SK-MEL-5 (cell line): ENCODE measurements at regions not wholly inside any gene's neighbourhood (a gene's known extent, or its start where the extent isn't known, plus 50 kb on each side); places are given as distances from the start of the nearest gene placed in this dataset.
A peak's percentile ranks its signal among the peaks of the same experiment; 100 is the strongest.

ENCODE experiments used
- DNase-seq: peaks from one replicate; pipeline ENCODE4 v3.0.0-alpha.2; 2016; ENCODE audit warnings: low read depth, low spot score
- in situ Hi-C: cut with HindIII; loops from 2 replicates; pipeline ENCODE4 v1.10.0; 2016; ENCODE audit warnings: low sequenced_read_pairs, high pct_unique_total_duplicates, low pct_unique_long_range_greater_than_20kb

DNA sequence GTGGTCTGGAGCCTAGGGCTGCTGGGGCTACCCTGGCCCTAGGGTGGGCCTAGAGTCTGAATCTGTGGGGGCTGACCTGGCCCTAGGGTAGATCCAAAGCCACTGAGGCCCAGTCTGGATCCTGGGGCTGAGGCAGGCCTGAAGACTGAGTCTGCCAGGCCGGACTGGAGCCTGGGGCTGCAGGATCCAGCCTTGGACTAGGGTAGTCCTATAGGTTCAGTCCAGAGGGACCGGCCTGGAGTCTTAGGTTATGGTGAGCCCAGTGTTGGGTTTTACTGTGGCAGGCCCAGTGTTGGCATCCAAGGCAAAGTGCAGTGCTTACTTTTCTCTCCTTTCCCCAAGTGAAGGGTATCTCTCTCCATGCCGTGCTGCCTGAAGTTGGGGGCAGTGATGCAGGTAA, 227.9 kb upstream of the TAS2R1 start:
- no peak for DNase-seq
- in situ Hi-C loops = no loop called here

DNA sequence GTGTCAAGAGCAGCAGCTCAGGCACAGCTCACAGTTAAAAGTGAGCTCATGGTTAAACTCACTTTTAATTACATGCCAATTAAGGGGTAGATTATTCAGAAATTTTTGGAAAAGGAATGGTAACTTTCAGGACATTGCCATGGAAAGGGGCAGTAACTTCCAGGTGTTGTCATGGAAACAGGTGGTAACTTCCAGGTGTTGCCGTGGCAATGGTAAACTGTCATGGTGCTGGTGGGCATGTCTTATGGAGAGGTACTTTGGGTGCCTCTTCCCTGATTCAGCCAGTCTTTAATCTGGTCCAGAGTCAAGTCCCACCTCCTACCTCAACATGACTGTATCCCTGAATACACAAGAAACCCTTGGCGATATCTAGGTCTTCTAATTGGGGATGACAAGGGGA, 223.2 kb upstream of the TAS2R1 start:
- DNase-seq = no peak
- in situ Hi-C loops = no loop called here

DNA sequence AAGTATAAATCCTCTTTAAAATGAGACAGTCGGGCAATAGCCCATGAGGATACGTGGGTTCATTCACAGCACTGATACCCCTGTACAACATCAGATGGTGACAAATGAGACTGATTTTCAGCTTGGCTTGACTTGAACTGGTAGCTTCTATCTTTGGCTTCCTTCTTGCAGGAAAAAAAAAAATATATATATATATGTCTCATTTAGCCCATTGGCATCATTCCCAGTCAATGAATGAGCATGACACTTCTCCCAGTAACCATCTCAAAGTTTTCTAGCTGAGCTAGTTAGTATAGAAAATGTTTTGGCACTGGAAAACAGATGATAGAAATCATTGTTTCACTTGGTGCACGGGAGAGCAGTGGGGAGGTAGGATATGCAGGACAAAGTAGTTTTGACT, 222.5 kb upstream of the TAS2R1 start:
- in situ Hi-C loops = no loop called here

DNA sequence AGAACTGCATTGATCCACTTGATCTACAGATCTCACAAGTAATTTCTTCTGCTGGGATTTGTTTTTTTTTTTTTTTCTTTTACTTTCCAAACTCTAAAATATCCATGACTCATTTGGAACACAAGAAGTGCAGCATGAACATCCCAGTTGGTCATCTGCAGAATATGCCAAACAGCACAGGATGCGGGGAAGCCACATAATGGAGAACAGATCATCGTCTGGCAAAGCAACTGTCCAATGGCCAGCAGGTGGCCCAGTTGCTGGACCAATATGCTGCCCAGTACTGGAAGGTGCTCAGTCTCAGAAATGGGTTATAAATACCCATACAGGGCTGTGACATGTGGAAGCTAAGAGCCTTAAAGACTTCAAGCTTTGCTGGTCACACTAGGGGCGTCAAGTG, 221.3 kb upstream of the TAS2R1 start:
- DNase-seq = peak; percentile 63
- in situ Hi-C loops = no loop called here

More for the DNA sequence above, 222.5 kb upstream of the TAS2R1 start:
- no peak for DNase-seq

DNA sequence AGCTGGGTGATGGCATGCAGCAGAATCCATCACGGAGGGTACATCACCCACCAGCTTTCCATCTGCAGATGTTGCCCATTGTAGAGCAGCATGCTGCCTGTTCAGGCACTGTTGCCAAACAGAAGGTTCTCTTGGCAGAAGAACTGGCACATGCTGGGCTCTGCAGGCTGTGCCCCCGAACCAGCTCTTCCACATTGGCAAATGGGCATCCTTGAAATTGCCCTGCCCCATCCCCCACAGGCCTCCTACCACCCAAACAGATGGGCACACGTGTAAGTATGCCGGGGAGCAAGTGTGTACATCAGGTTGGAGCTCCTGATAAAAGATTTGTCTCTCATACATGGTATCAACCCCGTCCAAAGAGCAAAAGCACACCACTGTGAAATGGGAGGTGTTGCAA, 220.3 kb upstream of the TAS2R1 start:
- in situ Hi-C loops = no loop called here

DNA sequence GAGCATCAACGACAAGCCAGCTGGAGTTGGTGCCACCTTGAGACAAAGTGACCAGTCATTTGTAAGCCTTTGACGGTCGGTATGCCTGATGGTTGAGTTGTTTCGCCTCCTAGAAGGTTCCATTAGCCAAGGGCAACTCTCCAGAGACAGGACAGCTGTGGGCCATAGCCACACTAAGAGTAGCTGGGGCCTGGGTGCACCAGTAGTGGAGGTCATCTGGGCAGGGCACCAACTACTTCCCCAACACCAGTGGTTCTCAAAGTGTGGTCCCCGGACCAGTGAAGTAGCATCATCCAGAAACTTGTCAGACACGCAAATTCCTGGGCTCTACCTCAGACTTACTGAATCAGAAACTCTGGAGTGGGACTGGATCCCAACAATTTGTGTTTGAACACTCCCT, 217.5 kb upstream of the TAS2R1 start:
- in situ Hi-C loops = no loop called here
- no peak for DNase-seq

More for the DNA sequence above, 220.3 kb upstream of the TAS2R1 start:
- DNase-seq = no peak

DNA sequence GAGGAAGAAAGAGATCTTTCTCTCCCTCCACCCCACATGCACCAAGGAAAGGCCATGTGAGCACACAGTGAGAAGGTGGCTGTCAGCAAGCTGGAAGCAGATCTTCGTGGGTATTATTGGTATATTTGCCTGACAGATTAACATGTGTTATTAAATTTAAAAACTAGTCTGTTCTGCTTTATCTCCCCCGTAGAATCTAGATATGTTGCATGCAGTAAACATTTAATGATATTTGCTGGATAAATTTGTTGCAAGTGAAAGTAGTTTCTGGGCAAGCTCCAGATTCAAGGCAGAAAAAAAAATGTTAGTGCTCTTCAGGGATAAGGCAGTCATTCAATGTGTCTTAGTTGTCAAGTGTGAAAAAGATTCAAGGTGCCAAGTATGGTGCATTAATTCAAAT, 215.0 kb upstream of the TAS2R1 start:
- DNase-seq = no peak
- in situ Hi-C loops = no loop called here

DNA sequence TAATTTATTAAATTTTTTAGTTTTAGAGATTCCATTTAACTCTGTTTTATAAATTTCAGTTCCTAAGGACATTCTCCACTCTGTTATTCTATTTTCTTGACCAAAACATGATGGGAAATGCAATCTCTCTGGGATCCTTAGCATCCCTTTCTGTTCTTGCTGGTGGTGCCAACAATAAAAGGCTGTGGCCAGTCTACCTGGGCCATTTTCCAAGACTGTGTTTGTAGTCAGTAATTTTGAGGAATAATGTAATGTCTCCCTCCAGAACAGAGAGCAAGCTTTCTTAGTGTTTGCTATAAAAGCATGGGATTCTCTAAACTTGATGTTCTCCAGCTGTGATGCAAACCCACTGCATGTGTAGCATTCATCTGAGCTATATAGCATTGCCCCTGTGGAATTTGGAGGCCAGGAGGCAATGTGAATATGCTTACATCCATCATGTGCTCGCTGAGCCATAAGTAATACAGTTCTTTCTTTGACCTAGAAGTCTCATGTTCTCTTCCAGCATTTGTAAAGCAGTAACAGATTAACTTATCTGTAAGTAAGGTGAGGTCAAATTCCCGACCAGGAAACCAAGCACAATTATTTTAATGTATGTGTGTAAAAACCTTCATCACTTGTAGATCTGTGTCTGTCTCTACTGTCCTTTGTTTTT, 211.5 kb upstream of the TAS2R1 start:
- DNase-seq = no peak
- in situ Hi-C loops = no loop called here

DNA sequence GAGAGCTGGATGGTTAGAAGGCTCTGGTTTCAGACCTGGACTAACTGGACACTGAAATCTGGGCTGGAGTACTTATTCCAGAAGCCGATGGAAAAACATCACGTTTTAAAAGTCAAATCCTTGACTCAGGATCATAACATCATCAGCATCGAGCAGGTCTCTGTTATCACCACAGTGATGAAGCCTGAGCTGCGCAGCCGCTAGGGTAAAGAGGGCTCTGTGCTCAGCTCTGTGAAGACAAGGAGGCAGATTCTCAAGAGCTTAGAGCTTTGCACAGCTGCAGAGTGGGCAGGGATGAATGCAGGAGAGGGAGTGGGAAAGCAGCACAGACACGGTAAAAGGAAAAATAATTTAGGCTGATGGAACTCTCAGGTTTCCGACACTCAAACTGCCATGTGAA, 208.8 kb upstream of the TAS2R1 start:
- no peak for DNase-seq
- in situ Hi-C loops = no loop called here

DNA sequence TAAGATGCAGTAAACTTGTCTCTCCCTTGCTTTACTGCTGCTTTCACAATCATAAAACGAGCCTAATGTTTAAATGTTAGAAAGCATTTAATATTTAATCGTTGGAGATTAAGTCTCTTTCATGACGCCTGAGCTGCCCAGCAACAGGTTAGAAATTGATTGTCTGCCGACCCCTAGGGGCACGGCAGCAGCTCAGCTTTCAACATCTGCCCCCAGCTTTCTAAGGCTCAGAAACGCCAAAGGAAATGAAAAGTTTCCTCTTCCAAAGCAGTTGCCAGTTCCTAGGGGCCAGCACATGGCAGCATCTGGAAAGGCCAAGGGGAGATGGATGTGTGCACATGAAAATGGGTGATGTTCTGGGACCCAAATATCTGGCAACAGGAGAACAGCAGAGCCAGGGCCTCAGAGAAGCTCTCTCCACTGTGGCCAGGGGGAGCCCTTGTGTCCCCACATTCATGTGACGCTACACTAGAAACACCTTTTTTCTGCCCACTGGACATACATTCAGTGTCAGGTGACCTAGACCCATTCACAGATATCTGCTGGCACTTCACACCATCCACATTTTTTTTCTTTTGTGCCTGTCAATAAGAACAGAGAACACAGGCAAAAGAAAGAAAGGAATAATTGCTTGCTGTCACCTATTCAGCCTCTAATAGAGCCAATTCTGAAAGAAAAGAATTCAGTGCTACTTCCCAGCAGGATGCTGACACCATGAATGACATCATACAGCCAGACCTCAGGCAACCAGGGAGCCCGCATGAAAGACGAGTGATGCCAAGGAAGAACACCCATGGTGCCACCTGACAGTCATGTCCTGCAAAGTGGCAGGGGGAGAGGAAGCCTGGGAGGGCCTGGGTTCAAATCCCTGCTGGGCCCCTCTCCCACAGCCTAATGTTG, 205.0 kb upstream of the TAS2R1 start:
- DNase-seq = peak; percentile 20
- in situ Hi-C loops = no loop called here

DNA sequence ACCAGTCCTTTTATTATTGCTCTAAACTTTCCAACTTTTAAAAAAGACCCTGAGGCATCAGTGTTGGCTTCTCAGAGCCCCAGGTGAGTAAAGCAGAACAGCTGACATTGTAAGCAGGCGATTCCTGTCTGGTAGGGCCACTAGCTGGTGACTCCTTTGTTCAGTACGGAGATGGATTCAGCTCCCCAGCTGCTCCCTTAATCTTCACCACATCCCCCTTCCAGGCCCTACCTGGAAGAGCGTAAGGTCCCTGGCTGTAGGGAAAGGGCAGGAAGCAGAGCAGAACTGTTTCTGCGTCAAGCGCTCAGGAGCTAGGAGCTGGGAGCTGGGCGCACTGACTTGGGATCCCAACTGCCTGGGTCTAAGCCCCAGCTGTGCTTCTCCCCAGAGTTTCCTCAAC, 203.7 kb upstream of the TAS2R1 start:
- in situ Hi-C loops = no loop called here
- DNase-seq = no peak

DNA sequence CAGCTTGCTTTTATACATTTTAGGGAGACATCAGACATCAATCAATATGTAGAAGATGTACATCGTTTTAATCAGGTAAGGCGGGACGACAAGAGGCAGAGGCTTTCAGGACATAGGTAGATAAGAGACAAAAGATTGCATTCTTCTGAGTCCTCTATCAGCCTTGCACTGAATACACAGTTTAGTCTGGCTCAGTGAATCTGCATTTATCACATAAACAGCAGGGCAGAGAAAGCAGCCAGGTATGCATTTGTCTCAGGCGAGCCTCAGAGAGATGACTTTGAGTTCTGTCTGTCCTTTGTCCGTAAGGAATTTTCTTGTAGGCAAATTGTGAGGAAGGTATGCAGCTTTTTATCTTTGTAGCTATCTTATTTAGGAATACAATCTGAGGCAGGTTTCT, 202.8 kb upstream of the TAS2R1 start:
- in situ Hi-C loops = no loop called here
- no peak for DNase-seq

DNA sequence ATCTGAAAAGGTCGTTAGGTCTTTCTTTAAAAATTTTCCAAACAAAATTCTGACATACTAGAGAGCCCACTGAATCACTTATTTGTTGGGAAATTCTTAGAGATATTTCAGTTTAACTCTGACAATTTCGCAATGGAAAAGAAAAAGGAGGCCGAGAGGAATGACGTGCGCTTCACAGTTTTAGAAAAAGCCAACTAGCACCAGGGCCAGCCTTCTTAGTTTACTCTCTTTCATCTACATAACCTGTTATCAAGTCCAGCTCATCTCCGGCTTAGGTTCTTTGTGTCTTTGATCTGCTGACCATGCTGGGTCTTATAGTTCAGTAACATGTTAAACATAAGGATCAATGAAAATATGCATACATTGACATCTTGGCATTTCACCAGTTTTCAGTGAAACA, 201.7 kb upstream of the TAS2R1 start:
- DNase-seq = no peak
- in situ Hi-C loops = no loop called here

DNA sequence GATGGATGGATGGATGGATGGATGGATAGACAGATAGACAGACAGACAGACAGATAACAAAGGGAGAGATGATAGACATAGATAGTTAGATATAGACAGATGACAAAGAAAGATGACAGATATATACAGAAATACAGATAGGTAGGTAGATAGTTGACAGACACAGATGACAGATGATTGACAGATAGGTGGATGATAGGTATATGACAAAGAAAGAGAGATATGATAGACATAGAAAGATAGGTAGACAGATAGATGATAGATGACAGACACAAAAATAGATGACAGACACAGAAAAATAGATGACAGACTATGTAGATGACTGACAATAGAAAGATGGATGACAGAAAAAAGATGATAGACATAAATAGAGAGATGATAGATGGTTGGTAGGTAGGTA, 200.0 kb upstream of the TAS2R1 start:
- in situ Hi-C loops = no loop called here
- no peak for DNase-seq

DNA sequence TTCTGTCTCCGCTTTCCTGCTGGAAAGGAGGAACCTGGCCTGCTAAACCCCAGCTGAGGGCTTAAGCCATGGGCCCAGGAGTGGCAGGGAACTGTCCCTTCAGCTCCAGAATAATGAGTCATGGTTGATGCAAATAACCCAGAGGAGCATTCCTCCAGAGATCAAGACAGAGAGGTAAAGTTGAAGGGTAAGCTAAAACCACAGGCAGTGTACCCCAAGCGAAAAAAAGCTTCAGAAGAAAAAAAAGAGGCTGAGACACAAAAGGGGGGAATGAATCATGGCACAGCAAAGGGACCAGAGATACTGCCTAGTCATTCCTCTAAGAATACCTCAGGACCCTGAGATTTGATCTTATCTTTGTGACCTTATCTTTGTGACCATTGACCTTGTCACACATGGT, 199.5 kb upstream of the TAS2R1 start:
- DNase-seq = no peak
- in situ Hi-C loops = no loop called here

DNA sequence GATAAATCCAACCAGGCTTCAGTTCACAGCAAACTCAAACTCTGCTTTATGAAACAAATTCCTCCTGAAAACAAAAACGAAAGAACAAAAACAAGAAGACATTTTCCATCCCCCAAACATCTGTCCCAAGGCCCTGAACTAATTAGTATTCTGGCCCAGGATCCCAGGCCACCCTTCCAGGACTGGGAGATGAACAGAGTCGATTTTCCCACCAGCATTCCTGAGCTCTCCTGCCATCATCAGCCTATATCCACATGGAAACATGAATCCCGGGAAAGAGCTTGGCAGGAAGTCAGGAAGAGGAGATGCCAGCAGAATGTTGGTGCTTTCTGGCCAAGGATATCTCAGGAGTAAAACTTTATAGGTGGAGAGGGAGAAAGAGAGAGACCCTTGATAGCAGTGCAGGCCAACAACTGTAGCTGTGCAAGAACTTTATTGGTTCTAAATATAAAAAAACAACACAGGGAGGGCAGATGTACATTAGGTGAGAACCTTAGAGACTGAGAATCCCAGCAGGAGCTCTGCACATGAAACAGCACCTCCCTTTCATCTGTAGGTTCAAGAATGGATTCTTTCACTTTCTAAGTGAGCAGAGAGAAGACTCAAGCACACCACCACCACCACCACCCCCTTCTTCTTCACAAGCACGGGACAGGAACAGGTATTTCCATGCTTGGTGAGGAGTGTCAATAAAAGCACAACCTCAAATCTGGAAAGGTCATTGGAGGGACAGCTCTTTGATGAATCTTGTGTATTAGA, 190.7 kb upstream of the TAS2R1 start:
- in situ Hi-C loops = no loop called here
- no peak for DNase-seq

DNA sequence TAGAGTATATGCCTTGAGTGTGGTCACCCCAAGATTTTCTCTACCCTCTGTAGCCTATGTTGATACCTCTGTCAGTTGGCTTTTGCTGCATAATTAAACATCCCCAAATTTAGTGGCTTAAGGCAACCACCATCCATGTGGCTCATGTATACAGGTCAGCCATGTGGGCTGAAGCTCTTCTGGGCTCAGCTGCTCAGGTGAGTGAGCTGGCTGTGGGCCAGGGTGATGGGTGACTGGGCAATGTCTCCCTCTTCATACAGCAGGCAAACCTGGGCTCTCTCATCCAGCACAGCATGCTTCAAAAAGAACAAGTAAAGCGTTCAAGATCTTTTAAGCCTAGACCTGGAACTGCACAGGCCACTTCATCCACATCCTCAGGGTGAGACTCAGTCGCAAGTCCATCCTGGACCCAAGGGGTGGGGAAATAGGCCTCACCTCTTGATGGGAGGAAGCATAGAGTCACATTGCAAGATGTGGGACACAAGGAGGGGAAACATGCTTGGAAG, 188.2 kb upstream of the TAS2R1 start:
- DNase-seq = no peak
- in situ Hi-C loops = no loop called here

DNA sequence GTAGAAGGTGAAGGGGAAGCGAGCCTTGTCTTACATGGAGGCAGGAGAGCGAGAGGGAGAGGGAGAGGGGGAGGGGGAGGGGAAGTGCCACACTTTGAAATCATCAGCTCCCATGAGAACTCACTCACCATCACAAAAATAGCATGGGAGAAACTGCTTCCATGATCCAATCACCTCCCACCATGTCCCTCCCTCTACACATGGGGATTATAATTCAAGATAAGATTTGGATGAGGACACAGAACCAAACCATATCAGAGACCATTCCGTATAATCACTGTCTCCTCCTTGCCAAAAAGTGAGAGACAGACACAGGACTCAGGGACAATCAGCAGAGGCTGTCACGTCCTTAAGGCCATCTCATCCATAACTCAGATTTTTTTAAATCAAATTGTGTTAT, 187.7 kb upstream of the TAS2R1 start:
- DNase-seq = no peak
- in situ Hi-C loops = no loop called here
